ENCODE measurements at regions not wholly inside any gene's neighbourhood (a gene's known extent, or its start where the extent isn't known, plus 50 kb on each side); places are given as distances from the start of the nearest gene placed in this dataset.
A peak's percentile ranks its signal among the peaks of the same experiment; 100 is the strongest.

DNA sequence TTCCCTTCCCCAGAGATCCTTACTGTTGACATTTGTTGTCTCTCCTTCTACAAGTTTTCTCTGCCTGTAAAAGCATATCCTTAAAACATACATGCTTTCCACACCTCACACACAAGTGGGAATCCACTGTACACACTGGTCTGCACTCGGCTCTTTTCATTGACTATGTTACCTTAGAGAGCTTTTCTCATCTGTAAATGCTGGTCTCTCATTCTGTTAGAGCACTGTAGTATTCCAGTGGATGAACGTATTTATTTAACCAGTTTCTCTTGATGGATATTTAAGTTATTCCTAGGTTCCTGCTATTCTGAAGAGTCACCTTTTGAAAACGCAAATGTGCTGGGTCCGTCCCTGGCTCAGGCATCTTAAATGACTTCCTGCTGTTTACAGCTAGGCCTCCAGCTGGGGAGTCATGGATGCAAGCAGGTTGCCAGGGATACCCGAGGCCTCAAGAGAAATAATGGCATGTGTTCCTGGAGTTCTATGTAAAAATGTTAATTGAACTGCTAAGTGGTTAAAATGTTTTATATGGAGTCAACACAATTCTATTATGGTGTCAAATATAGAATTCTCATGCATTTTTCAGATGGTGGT is 61.1 kb upstream of the TGM3 start:
- no peak for TF ChIP-seq CTCF (conservative IDR thresholded peaks at IDR 0.05; ENCODE audit: low read depth, low read length)
- peak; percentile 6 for DNase-seq (ENCODE audit: low read depth)
- no peak overlapping the region for H3K4me3 ChIP-seq (ENCODE audit: low read depth, low read length)

- no peak for DNase-seq (ENCODE audit: low read depth)
Observed at GRCh38 chr20:2236256-2236655, 59.5 kb upstream of the TGM3 start.

DNA sequence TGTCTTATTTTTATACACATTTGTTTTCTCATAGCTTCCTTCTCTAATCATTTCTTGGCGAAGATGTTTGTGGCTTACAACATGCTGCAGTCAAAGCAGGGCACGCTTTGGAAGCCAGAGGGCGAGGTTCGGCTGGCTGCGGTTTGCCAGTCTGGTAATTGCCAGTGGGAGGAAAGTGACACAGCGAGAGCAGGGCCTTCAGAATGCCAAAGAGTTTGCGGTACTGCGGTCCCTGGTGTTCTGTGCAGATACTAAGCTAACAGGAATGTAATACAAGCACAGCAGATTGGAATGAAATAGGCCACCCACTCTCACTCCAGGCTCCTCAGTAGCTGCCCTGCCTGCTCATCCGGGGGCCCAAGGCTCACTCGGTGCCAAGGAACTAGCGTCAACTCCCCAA is 58.7 kb upstream of the TGM3 start:
- H3K4me3 ChIP-seq (ENCODE audit: low read depth, low read length) = no peak overlapping the region
- no peak for TF ChIP-seq CTCF (conservative IDR thresholded peaks at IDR 0.05; ENCODE audit: low read depth, low read length)
- peak; percentile 65 for DNase-seq (ENCODE audit: low read depth)

More at GRCh38 chr20:2236256-2236655, 59.5 kb upstream of the TGM3 start:
- H3K4me3 ChIP-seq (ENCODE audit: low read depth, low read length) = no peak overlapping the region
- no peak for TF ChIP-seq CTCF (conservative IDR thresholded peaks at IDR 0.05; ENCODE audit: low read depth, low read length)

DNA sequence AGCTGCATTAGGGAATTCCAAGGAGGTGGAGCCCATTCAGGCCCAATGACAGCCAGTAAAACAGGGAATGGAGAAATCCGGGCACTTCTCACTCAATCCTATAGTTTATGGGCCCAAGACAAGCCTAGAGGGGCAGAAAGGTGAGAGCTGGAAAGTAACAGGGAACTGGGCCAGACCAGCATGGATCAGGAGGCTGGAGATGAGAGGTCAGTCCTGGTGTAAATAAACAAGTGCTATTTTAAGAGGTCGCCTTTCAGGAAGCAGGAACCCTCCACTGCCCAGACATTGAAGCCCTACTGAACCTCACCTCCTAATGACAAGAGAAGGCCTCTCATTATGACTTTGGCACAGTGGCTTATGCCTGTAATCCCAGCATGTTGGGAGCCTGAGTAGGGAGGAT is 57.2 kb upstream of the TGM3 start:
- no peak for DNase-seq (ENCODE audit: low read depth)
- no peak overlapping the region for H3K4me3 ChIP-seq (ENCODE audit: low read depth, low read length)
- TF ChIP-seq CTCF (conservative IDR thresholded peaks at IDR 0.05; ENCODE audit: low read depth, low read length) = no peak

GRCh38 chr20:2240835-2241234 is 55.0 kb upstream of the TGM3 start:
- no peak for TF ChIP-seq CTCF (conservative IDR thresholded peaks at IDR 0.05; ENCODE audit: low read depth, low read length)
- H3K4me3 ChIP-seq (ENCODE audit: low read depth, low read length) = no peak overlapping the region
- no peak for DNase-seq (ENCODE audit: low read depth)

DNA sequence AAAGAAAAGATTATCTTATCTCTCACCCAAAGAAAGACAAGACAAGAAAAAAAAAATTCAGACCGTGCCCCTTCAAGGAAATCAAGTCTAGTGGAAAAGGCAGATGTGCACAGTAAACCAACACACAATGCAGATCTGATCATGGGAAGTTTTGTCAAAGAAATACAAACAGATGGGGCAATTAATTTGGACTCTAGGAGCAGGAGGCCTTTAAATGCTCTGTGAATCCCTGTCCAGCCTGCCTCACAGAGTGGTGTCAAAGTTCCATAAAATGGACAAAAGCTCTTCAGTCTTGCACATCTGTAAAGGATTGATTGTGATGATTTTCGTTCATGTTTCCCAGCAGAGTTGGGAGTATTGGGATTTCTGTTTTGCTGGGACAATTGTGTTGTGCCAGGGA is 53.1 kb upstream of the TGM3 start:
- no peak for DNase-seq (ENCODE audit: low read depth)
- no peak overlapping the region for H3K4me3 ChIP-seq (ENCODE audit: low read depth, low read length)
- no peak for TF ChIP-seq CTCF (conservative IDR thresholded peaks at IDR 0.05; ENCODE audit: low read depth, low read length)

GRCh38 chr20:2244523-2244922 is 51.3 kb upstream of the TGM3 start:
- no peak for DNase-seq (ENCODE audit: low read depth)
- H3K4me3 ChIP-seq (ENCODE audit: low read depth, low read length) = no peak overlapping the region
- no peak for TF ChIP-seq CTCF (conservative IDR thresholded peaks at IDR 0.05; ENCODE audit: low read depth, low read length)
